ENCODE measurements at regions not wholly inside any gene's neighbourhood (a gene's known extent, or its start where the extent isn't known, plus 50 kb on each side); places are given as distances from the start of the nearest gene placed in this dataset.

DNA sequence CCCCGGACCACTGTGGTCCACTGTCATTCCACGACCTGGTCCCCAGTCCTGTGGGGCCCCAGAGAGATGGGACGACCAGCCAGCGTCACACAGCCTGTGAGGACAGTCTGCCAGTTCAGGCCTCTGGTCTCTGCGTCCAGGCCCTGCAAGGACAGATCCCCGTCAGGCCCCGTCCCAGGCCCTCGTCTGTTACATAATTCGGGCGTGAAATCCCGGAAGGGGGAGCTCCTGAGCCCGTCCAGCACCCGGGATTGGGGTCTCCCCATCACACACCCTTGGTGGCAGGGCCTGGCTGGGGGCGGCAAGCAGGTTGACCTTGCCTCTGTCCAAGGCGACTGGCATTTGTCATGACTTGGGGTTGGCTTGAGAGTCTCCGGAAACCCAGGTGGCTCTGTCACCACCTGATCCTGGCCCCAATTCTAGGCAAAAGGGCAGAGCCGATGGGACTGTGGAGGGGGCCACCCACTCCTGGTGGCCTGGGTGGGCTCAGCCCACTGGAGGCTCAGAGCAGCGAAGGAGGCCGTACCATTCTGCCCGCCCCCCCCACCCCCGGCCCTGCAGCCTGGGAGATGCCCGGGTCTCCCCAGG is 73.8 kb upstream of the GATA5 start:
- H3K27me3 ChIP-seq (ENCODE audit: low read depth, low read length): 0 out of 2 replicates have a peak, but pooled peaks cover 5% of the 10 kb centered on the region
- H3K36me3 ChIP-seq (replicated peaks; ENCODE audit: low read depth, low read length): no peaks in the 10 kb centered on the region
- H3K27ac ChIP-seq (ENCODE audit: low read length): no peak overlapping the region
- no peaks in the 10 kb centered on the region for H3K9me3 ChIP-seq (ENCODE audit: insufficient read depth, low read length)
- H4K20me1 ChIP-seq (ENCODE audit: insufficient read depth, low read length): no peaks in the 10 kb centered on the region
- H2AFZ ChIP-seq (ENCODE audit: low read depth, low read length): no peak overlapping the region
- H3K4me1 ChIP-seq (ENCODE audit: low read length): no peaks in the 10 kb centered on the region
- H3K4me3 ChIP-seq (ENCODE audit: low read length): no peak overlapping the region
- TF ChIP-seq, protein P1, sequence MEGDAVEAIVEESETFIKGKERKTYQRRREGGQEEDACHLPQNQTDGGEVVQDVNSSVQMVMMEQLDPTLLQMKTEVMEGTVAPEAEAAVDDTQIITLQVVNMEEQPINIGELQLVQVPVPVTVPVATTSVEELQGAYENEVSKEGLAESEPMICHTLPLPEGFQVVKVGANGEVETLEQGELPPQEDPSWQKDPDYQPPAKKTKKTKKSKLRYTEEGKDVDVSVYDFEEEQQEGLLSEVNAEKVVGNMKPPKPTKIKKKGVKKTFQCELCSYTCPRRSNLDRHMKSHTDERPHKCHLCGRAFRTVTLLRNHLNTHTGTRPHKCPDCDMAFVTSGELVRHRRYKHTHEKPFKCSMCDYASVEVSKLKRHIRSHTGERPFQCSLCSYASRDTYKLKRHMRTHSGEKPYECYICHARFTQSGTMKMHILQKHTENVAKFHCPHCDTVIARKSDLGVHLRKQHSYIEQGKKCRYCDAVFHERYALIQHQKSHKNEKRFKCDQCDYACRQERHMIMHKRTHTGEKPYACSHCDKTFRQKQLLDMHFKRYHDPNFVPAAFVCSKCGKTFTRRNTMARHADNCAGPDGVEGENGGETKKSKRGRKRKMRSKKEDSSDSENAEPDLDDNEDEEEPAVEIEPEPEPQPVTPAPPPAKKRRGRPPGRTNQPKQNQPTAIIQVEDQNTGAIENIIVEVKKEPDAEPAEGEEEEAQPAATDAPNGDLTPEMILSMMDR (IDR thresholded peaks at IDR 0.05; ENCODE audit: low read depth, low read length): peak; percentile 47
- TF ChIP-seq EZH2phosphoT487 (IDR thresholded peaks at IDR 0.05; ENCODE audit: low read depth): no peak
- no peak overlapping the region for H3K4me2 ChIP-seq (ENCODE audit: low read length)
- no peak overlapping the region for H3K9ac ChIP-seq (ENCODE audit: low read length)
- no peaks in the 10 kb centered on the region for H3K79me2 ChIP-seq (ENCODE audit: low read length)

DNA sequence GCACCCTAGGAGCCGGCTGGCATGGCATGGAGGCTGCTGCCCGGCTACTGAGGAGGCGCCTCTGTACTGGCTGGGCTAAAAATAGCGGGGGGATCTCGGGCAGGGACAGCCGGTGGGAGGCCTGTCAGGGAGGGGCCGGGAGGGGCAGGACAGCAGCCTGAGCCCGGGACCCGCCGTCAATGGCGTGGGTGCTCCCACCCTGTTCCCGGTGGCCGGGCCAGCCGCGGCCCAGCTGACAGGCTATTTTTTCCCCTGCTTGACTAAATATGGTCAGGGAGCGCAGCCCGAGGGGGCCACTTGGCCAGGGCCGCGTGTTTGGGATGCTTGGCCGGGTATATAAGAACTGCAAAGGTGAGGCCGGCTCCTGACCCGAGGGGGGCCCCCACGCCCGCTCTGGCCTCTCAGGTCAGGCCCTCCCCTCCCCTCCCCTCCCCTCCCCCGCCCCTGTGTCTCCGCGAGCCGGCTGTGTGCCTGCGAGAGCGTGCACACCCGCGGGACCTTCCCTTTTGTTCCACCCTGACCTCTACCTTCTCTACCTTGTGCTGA is 74.4 kb upstream of the GATA5 start:
- H3K4me3 ChIP-seq (ENCODE audit: low read length): no peak overlapping the region
- TF ChIP-seq EZH2phosphoT487 (IDR thresholded peaks at IDR 0.05; ENCODE audit: low read depth): no peak
- TF ChIP-seq, protein P1 (IDR thresholded peaks at IDR 0.05; ENCODE audit: low read depth, low read length): no peak
- no peak overlapping the region for H2AFZ ChIP-seq (ENCODE audit: low read depth, low read length)
- H3K36me3 ChIP-seq (replicated peaks; ENCODE audit: low read depth, low read length): no peaks in the 10 kb centered on the region
- no peaks in the 10 kb centered on the region for H4K20me1 ChIP-seq (ENCODE audit: insufficient read depth, low read length)
- no peaks in the 10 kb centered on the region for H3K9me3 ChIP-seq (ENCODE audit: insufficient read depth, low read length)
- no peak overlapping the region for H3K9ac ChIP-seq (ENCODE audit: low read length)
- no peaks in the 10 kb centered on the region for H3K79me2 ChIP-seq (ENCODE audit: low read length)
- no peaks in the 10 kb centered on the region for H3K4me1 ChIP-seq (ENCODE audit: low read length)
- no peak overlapping the region for H3K4me2 ChIP-seq (ENCODE audit: low read length)
- H3K27me3 ChIP-seq (ENCODE audit: low read depth, low read length): 0 out of 2 replicates have a peak, but pooled peaks cover 11% of the 10 kb centered on the region
- H3K27ac ChIP-seq (ENCODE audit: low read length): no peak overlapping the region

DNA sequence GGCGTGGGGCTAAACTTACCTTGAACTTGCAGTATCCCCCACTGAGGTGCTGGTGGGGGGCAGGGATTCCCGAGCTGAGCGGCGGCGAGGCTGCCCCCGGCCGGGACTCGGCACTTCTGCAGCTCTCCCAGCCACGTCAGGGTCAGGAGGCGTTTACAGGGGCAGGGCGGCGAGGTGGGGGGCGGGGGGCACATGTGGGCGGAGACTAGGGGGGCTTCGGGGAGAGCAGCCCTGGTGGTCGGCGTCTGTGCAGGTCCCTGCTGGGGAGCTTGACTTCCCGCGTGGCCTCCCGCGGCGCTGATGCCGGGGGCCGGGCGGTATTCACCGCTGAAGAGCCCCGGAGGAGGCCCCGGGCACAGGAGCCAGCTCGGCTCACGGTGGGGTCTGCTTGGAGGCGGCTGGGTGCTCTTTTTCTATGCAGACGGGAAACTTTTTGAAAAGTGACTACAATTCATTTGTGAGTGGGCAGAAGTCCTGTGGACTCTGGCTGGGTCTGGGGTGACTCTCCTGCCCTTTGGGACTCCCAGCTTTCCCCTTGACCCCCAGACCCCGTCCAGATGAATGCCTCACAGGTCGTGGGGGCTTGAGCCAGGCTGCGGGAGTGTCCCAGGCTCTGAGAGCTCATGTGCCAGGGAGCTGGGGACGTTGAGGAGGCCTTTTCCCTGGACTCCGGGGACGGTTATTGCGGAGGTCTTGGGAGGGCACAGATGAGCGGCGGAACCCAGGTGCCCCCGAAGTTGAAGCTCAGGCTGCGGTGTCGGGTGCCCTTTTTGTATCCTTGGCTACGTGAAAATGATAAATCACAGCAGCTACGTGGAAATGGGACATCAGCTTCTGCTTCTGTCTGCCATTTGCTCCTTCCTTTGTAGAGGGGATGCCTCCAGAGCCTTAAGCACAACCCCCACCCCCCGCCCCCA is 75.9 kb upstream of the GATA5 start:
- no peak overlapping the region for H3K4me3 ChIP-seq (ENCODE audit: low read length)
- no peaks in the 10 kb centered on the region for H3K9me3 ChIP-seq (ENCODE audit: insufficient read depth, low read length)
- no peak overlapping the region for H3K9ac ChIP-seq (ENCODE audit: low read length)
- H4K20me1 ChIP-seq (ENCODE audit: insufficient read depth, low read length): no peaks in the 10 kb centered on the region
- TF ChIP-seq, protein P1 (IDR thresholded peaks at IDR 0.05; ENCODE audit: low read depth, low read length): no peak
- no peak for TF ChIP-seq EZH2phosphoT487 (IDR thresholded peaks at IDR 0.05; ENCODE audit: low read depth)
- no peak overlapping the region for H2AFZ ChIP-seq (ENCODE audit: low read depth, low read length)
- no peaks in the 10 kb centered on the region for H3K79me2 ChIP-seq (ENCODE audit: low read length)
- H3K4me2 ChIP-seq (ENCODE audit: low read length): no peak overlapping the region
- no peaks in the 10 kb centered on the region for H3K4me1 ChIP-seq (ENCODE audit: low read length)
- no peaks in the 10 kb centered on the region for H3K36me3 ChIP-seq (replicated peaks; ENCODE audit: low read depth, low read length)
- H3K27me3 ChIP-seq (ENCODE audit: low read depth, low read length): peaks cover 16% of the 10 kb centered on the region; the same call in 1 of the 2 replicates
- no peak overlapping the region for H3K27ac ChIP-seq (ENCODE audit: low read length)

DNA sequence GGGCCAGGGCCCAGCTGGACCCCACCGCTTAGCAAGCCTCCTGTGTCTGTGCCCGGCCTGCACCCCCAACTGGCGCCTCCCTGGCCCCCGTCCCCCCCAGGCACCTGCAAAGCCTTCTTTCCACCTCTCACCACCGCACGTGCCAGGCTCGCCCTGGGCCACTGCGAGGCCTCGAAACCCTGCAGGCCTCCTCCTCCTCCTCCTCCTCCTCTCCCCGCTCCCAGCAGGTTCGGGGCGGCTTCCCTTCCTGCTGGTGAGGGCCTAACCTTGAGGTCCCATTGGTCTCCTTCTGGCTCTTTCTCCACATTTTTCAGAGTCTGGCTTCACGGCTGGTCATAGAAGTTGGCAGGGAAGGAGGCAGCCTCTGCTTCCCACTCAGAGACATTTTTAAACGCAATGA is 76.8 kb upstream of the GATA5 start:
- no peaks in the 10 kb centered on the region for H4K20me1 ChIP-seq (ENCODE audit: insufficient read depth, low read length)
- H3K36me3 ChIP-seq (replicated peaks; ENCODE audit: low read depth, low read length): no peaks in the 10 kb centered on the region
- no peaks in the 10 kb centered on the region for H3K9me3 ChIP-seq (ENCODE audit: insufficient read depth, low read length)
- H3K27me3 ChIP-seq (ENCODE audit: low read depth, low read length): peaks cover 23% of the 10 kb centered on the region; the same call in 1 of the 2 replicates
- no peak overlapping the region for H2AFZ ChIP-seq (ENCODE audit: low read depth, low read length)
- H3K4me2 ChIP-seq (ENCODE audit: low read length): no peak overlapping the region
- H3K4me3 ChIP-seq (ENCODE audit: low read length): no peak overlapping the region
- no peak for TF ChIP-seq EZH2phosphoT487 (IDR thresholded peaks at IDR 0.05; ENCODE audit: low read depth)
- TF ChIP-seq, protein P1 (IDR thresholded peaks at IDR 0.05; ENCODE audit: low read depth, low read length): no peak
- H3K4me1 ChIP-seq (ENCODE audit: low read length): no peaks in the 10 kb centered on the region
- no peaks in the 10 kb centered on the region for H3K79me2 ChIP-seq (ENCODE audit: low read length)
- H3K27ac ChIP-seq (ENCODE audit: low read length): no peak overlapping the region
- H3K9ac ChIP-seq (ENCODE audit: low read length): no peak overlapping the region
